HG03135 (cell line): ENCODE measurements at regions not wholly inside any gene's neighbourhood (a gene's known extent, or its start where the extent isn't known, plus 50 kb on each side); places are given as distances from the start of the nearest gene placed in this dataset.

Experiments
- ATAC-seq: cut with Tn5 transposase; IDR thresholded peaks from one replicate; pipeline ENCODE4 v1.9.1; 2021; ENCODE audit warnings: mild to moderate bottlenecking, moderate library complexity; ENCODE audit not compliant: unreplicated experiment

GRCh38 chr3:27593173-27593572 is 109.0 kb upstream of the SLC4A7 start:
- ATAC-seq, result no peak

DNA sequence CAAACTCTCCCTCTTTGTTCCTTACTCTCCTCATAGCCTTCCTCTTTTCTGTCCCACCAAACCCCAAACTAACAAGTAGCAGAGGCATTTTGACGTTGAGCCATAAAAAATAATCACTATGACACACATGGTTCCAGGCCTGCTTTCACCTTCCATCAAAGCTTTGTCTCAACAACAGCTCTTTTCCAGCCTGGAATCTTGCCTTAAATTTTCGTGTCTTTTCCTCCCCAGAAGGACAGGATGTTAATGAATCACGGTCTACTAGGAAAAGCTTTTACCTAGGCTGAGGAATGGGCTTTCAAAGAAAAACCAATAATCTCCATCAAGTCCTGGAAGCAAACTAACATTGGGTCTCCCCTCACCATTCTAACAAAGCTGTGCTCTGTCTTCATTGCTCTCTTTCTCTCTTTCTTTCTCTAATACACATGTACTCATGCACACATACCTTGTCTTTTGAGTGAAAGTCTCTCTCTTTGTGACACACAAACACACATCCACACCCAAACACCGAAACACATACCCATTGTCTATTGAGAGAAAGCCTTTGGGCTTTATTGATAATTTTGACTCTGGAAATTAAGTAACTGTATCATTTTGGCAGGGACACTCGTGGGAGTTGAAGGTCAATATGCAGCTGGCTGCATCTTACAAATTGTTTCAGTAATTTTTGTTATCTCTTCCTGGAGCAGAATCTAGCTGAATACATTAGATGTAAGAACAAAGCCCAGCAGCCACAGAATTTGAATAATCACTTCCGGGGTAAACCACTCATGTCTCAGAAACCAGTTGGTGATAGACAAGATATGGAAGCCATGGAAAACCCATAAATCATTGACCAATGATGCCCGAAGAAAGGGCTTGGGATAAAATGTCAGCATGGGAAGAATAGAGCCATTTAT is 107.4 kb upstream of the SLC4A7 start:
- no peak for ATAC-seq

DNA sequence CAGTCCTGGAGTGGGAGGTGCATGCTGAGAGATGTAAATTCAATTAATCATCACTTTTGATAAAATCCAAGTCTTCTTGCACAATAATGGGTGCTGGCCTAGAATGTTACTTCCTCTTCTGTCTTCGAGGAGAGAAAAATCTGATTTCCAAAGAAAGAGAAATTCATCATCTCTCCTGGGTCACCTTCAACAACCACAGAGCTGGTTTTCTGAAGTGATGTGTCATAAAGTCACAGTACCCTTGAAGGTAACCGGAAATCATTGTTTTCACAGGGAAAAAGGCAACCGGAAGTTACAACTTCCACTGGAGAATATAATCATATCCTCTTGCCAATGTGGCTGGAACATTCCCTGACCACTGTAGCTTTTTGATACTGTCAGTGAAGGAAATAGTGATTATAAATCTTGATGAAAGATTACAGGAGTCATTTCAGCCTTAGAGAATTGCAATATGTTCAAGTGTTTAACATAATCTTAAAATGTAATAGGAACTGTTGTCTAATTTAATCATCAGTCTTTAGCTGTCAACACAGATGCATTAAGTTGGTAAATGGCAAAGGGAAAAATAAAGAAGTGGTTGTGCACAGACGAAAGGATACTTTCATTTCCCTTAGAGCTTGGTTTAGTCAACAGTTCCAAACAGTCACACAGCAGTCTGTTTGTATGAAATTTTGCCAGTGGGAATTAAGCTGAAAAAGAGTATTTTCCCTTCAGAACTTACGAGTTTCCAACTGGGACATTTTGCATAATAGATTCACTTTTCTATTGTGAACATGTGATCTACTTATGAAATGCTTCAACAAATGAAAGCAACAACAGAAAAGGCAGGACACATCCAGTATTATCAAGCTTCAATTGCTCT is 106.5 kb upstream of the SLC4A7 start:
- ATAC-seq, result no peak

DNA sequence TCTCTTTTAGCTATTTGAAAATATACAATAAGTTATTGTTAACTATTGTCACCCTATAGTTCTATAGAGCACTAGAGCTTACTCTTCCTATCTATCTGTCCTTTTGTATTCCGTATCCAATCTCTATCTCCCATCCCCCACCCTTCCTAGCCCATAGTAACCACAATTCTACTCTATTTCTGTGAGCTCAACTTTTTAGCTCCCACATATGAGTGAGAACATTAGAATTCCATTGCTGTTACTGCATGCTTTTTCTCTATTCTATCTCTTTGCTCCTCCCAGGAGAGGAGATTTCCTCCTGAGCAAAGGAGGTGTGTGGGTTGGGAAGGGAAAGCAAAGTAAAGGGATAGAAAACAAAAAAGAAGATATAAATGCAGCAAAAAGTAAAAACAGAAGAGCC is 105.6 kb upstream of the SLC4A7 start:
- ATAC-seq, result no peak

- no peak for ATAC-seq
Observed at GRCh38 chr3:27585429-27585828, 101.2 kb upstream of the SLC4A7 start.

- no peak for ATAC-seq
Observed at GRCh38 chr3:27584874-27585273, 100.7 kb upstream of the SLC4A7 start.

DNA sequence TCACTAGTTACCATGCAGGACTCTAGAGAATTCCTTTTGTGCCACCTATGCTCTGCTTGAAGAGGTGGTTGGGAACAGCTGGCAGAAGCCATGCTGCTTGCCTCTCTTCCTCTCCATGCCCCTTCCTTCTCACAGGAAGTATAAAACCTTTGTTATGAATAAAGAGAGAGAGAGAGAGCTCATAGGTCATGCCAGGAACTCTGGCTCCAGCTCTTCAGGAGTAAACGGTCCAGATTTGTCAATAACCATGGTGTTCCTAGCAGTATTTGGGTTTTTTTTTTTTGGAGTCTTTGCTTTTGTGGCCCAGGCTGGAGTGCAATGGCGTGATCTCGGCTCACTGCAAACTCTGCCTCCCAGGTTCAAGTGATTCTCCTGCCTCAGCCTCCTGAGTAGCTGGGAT is 97.7 kb upstream of the SLC4A7 start:
- no peak for ATAC-seq

GRCh38 chr3:27578032-27578431 is 93.8 kb upstream of the SLC4A7 start:
- ATAC-seq, result no peak

GRCh38 chr3:27577504-27577903 is 93.3 kb upstream of the SLC4A7 start:
- ATAC-seq, result no peak

DNA sequence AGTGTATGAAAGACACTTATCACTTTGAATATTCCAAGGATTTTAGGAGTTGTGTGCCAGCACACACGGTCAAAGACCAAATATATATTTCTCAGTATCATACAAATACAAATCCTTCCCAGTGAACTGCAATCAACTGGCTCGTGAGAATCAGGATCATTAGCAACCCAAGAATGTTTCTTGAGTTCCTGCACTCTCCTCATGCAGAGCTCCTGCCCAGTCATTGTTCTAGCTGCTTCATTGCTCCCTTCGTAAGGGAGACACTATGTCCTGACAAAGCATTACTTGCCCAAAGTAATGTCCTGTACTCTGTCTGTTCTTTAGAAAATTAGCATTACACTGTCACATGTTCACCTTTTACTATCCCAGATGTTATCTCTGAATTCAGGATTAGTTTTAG is 92.0 kb upstream of the SLC4A7 start:
- no peak for ATAC-seq

- no peak for ATAC-seq
Observed at GRCh38 chr3:27575499-27575898, 91.3 kb upstream of the SLC4A7 start.

GRCh38 chr3:27574438-27574795 is 90.2 kb upstream of the SLC4A7 start:
- ATAC-seq, result no peak

DNA sequence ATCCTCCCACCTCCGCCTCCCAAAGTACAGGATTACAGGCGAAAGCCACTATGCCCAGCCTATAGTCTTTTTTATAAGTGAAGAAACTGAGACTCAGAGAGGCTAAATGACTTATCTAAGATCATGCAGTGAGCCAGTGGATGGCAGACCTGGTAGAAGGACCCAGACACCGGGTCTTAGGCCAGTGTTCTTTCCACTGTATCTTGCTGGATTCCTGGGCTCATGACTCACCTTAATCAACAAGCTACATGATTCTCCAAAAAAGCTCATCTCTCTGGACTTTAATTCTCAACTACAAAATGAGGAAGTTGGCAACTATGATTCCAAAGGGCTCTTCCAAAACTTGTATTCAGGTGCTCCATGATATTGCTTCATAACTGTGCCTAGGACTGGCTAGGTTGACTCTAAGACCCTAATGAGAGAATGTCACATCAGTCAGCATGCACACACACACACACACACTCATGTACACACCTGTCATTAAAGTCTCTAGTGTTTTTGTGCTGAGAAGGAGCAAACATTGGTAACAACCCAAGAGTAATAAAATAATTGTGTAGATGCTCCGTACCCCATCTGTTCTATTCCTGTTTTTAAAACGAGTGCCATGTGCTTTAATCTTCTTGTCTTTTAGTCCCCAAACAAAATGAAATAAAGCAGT is 89.7 kb upstream of the SLC4A7 start:
- ATAC-seq, result no peak

- ATAC-seq, result no peak
Observed at GRCh38 chr3:27573138-27573537, 89.0 kb upstream of the SLC4A7 start.

DNA sequence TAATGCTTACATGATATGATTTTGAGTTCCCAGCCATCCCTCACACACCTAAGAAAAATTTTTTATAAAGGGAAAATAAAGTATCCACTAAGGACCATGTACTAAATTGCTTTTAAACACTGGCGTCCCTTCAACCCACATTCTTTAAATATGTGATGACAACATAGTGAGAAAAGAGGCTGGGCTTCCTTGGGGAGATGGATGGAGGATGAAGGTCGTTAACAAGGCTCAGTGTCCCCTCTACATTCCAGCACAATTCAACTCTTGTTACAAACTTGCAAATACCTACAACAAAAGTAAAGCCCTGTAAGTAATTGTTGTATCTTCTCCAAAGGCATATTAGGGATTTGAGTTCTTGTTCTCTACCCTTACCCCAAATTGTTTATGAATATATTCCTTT is 87.2 kb upstream of the SLC4A7 start:
- no peak for ATAC-seq

DNA sequence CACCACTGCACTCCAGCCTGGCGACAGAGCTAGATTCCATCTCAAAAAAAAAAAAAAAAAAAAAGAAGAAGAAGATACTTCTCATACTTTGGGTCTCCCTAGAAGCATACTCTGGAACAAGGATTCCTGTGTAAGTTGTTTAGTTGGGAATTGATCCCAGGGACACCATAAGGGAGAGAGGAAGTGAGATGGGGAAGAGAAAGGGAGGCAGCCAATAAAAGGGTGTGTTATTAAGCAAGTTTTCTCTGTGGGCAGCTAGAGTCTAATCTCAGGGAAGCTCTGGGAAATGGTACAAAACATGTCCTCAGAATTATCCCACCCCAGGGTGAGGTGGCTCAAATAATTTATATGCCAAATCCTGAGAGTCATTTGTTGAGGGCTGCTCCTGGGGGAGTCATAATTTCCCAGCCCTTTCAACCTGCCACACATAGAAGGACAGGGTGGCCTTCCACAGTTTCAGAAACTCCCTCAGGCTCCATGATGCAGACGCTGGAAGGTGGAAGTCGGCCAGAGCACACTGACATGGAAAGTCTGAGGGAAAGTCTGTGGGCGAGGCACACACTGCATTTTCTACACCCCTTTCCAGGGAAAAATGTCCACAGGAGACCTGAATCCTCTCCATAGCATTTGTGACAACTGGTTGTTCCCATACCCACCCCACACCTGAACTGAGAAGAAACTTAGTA is 86.4 kb upstream of the SLC4A7 start:
- no peak for ATAC-seq

DNA sequence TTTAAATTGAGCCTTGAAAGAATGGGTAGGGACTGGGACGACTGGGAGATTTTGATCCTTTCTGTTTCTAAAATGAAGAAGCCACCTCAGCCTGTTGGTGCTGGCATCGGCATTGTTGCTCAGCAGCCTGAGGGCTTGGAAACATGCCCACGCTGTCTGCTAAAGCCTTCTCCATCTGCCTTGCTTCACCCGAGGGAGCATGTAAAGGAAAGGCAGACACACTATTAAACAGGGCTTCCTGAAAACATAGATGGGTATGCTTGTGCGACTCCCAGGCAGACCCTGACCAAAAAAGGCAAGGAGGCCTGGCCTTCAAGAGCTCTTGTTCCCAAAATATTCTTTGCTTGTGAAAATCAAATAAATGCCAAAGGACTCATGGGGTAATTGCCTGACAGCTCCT is 84.2 kb upstream of the SLC4A7 start:
- ATAC-seq, result no peak

- no peak for ATAC-seq
Observed at GRCh38 chr3:27567251-27567650, 83.1 kb upstream of the SLC4A7 start.

DNA sequence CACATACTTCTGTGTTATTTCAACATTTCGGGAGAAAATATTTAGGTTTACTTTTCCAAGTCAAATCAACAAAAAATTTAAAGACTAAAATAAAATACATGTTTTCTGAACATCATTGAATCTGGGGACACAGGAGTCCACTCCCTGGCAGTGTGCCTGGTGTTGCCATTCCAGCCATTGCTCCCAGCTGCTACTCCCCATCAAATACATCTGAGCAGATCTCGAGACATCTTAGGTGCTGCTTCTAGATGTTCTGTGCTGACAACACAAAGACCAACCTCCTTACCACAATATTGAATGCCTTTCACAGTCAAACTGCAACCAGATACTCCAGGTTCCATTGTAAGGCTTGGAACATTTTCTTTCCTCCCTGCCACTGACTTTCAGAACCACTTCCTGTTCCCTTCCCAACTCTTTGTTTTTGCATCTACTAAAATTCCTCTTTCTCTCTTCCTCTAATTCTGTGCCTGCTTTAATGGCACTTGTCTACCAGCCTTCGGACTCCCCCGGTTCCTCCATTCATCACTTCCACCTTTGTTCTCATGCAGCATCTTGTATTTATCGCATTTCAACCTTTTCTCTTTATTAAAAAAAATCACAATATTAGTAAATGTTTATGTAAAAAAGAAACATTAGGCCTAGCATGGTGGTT is 81.1 kb upstream of the SLC4A7 start:
- ATAC-seq, result no peak

- no peak for ATAC-seq
Observed at GRCh38 chr3:27561576-27561975, 77.4 kb upstream of the SLC4A7 start.
